GM21515 (cell line): ENCODE measurements at regions not wholly inside any gene's neighbourhood (a gene's known extent, or its start where the extent isn't known, plus 50 kb on each side); places are given as distances from the start of the nearest gene placed in this dataset.
"Not testable (repeated sequence)": the region's sequence is repeated elsewhere in the genome, so short reads cannot be mapped to it uniquely, and the experiment has no call there.

Source experiments
- ATAC-seq: cut with Tn5 transposase; IDR thresholded peaks from one replicate; pipeline ENCODE4 v1.9.1; 2021; ENCODE audit not compliant: unreplicated experiment

- no peak for ATAC-seq
Measured at GRCh38 chr10:36462194-36462593, 663.2 kb upstream of the ANKRD30A start.

GRCh38 chr10:36458437-36458836, 667.0 kb upstream of the ANKRD30A start:
- ATAC-seq: not testable (repeated sequence)

DNA sequence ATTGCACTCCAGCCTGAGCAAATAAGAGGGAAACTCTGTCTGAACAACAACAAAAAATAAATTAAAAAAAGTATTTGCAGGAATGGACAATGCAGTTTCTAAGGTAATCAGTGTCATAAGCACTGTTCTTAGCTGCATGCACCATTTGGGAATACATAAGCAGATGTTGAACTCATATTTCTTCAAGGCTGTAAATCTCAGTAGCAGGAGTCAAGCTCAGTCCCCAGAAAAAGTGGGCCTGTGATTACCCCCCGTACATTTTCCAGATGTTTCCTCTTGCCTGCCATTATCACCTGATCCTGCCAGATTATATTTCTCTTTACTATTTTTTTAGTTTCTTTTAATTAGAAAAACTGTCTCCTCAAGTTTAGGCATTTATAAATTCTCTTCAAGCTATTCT, 667.6 kb upstream of the ANKRD30A start:
- no peak for ATAC-seq

DNA sequence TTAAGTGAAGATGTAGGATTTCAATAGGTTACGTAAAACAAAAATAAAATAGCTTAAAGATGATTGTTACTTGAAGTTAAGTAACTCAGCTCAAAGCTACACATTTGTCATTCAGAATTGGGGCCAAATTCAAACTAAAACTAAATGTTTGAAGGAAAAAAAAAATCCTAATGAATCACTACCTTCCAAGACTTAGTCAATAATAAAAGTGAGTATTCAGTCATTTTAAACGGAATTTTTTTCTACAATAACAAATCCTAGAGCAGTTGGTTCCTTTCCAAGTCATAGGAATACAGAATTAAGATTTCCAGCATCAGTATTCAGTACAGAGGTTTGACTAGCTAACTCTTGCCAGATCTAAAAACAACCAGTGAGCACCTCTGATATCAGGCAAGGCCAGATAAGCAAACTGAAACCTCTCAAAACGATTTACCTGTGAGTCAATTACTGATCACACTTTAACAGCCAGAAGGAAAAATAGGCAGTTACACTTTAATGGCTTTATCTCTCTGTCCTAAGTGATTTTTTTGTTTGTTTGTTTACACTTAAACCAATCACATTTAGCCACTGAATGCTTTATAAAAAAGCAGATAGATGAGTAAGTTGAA, 669.8 kb upstream of the ANKRD30A start:
- ATAC-seq: no peak

- no peak for ATAC-seq
Measured at GRCh38 chr10:36452851-36453250, 672.5 kb upstream of the ANKRD30A start.

DNA sequence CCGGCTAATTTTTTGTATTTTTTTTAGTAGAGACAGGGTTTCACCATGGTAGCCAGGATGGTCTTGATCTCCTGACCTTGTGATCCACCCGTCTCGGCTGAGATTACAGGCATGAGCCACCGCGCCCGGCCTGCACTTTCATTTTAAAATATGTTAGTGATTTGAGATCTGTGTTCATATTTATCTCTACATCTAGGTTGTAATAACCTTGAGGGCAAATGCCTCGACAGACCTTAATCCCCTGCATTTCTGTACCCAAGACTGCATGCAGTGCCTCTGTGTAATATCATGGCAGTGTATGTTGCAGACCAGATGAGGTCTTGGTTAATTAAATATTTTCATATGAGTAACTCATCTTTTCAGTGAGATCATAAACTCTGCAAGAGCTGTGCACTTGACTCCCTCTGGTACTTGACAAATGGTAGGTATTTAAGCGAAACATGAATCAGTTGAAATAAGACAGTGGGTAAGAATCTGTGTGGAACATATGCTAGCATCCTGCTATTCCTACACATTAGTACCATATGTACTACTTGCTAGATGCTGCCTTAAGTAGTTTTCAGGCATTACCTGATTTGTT, 673.9 kb upstream of the ANKRD30A start:
- no peak for ATAC-seq

DNA sequence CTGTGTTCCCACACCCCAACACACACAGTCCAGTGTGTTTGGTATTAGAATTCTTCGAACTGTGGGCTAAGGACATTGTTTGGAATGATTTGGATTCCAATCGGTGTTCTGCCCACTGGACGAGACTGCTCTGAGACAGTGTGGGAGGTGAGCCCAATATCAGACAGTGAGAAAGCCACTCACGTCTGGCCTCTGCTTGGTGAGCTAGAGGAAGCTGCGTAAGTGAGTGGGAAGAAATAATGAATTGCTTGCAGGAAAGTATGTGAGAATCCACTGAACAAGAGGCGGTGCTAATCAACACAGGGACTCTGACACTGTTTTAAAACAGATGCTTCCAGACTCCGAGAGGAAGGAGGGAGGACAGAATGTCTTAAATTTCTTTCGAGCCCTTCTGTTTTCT, 675.0 kb upstream of the ANKRD30A start:
- ATAC-seq: no peak

DNA sequence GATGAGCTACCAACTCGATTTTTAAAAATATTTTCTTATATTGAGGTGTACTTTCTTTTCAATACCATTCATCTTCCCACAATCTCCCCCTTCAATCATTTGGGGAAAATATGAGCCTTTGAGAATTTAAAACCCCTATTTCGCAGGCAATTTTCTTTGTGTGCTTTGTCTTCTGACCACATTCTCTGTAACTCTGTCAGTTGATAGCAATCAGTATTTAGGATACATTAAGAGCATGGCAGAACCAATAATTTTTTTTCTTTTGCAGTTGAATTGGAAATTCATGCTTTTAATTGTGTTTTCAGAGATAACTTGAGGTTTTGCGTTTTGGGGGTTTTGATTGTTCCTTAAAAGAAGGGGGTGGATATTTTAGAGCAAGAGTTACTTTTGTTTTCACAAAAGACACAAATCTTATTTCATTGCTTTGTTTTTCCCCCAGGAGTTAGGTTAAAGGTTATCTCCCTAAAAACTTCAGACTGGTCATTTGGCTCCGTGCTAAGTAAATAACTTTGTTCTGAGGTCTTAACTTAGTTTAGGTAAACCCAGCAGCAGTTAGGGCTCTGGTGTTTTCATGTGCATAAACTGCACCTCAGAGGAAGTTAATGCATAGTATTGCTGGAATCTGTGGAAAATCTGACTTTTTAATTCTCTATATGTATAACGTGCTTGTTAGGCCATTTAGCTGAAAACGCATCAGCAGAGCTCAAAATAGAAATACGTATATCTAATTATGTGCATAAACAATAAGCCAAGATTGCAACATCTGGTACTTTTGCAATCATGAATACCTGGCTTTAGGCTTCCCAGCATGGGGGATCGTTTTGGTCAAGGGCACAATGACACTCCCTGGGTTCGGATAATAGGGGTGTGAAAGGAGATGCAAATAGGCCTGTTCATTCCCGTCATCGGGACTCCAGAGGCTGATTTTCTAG, 676.4 kb upstream of the ANKRD30A start:
- no peak for ATAC-seq

- ATAC-seq: no peak
Measured at GRCh38 chr10:36446881-36447280, 678.5 kb upstream of the ANKRD30A start.

- ATAC-seq: no peak
Measured at GRCh38 chr10:36443233-36443632, 682.2 kb upstream of the ANKRD30A start.

DNA sequence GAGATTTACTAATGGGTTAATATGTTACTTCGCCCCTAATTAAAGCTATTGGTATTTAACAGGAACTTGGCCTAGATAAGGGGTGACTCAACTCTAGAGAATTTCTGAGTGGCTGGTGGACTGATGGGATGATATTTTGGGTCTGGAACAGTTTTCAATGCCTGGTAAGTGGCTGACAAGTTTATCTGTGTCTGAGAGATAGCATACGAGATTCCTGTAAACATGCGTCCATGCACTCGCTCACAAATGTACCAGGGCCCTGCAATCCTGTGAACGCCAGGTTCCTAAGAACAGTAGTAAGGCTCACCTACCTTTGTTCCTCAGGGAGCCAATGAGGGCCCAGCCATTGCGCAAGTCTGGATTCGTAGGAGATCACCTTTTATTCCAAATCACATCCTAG, 683.8 kb upstream of the ANKRD30A start:
- ATAC-seq: no peak

- no peak for ATAC-seq
Measured at GRCh38 chr10:36440539-36440938, 684.9 kb upstream of the ANKRD30A start.

GRCh38 chr10:36437367-36437766, 688.0 kb upstream of the ANKRD30A start:
- ATAC-seq: no peak

GRCh38 chr10:36428507-36428906, 696.9 kb upstream of the ANKRD30A start:
- ATAC-seq: no peak

GRCh38 chr10:36425131-36425797, 700.1 kb upstream of the ANKRD30A start:
- no peak for ATAC-seq

DNA sequence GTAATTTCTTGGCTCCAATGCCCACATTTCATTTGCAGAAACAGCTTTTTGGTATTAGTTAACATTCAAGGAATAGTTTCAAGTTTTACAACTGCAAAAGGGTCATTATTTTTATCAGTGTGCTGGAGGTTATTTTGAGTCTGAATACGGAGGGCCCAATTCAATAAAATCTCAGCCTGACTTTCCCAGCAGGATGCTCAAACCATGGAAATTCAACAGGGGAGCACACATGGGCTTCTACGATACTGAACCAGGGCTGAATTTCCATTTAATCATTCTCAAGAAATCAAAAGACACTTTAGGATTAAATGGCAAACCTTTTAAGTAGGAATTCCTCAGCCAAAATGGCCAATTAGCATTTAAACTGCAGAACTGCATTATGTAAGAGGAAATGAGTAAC, 700.9 kb upstream of the ANKRD30A start:
- no peak for ATAC-seq

GRCh38 chr10:36423821-36424248, 701.6 kb upstream of the ANKRD30A start:
- no peak for ATAC-seq

GRCh38 chr10:36421992-36422391, 703.4 kb upstream of the ANKRD30A start:
- ATAC-seq: no peak

DNA sequence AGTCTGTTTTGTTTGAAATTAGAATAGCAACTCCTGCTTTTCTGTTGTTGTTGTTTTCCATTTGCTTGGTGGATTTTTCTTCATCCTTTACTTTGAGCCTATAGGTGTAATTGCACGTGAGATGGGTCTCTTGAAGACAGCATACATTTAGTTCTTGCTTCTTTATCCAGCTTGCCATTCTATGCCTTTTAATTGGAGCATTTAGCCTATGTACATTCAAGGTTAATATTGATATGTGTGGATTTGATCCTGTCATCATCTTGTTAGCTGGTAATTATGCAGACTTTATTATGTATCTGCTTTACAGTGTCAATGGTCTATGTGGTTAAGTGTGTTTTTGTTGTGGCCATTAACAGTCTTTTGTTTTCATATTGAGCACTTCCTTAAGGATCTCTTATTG, 708.9 kb upstream of the ANKRD30A start:
- ATAC-seq: no peak

DNA sequence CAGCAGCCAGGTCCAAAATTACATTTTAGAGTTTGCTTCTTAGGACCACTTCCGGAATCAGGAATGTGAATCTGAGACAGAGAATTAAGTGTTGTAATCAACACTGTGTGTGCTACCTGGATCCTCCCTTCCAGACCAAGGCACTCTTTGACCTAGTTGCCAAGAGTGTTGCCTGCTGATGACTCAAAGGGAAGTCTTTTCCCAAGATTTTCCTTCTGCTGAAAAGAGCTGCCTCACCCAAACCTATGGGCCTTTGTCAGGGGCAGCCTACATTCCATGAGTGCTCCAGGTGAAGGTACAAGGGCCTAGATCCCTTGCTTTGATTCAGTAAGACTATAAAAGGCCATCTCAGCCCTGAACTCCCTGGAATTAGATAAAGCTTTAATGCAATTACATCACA, 712.5 kb upstream of the ANKRD30A start:
- no peak for ATAC-seq

DNA sequence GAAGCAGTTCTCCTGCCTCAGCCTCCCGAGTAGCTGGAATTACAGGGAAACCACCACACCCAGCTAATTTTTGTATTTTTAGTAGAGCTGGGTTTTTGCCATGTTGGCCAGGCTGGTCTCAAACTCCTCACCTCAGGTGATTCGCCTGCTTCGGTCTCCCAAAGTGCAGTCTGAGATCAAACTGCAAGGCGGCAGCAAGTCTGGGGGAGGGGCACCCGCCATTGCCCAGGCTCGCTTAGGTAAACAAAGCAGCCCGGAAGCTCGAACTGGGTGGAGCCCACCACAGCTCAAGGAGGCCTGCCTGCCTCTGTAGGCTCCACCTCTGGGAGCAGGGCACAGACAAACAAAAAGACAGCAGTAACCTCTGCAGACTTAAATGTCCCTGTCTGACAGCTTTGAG, 725.2 kb upstream of the ANKRD30A start:
- ATAC-seq: not testable (repeated sequence)

GRCh38 chr10:36393801-36394200, 731.6 kb upstream of the ANKRD30A start:
- ATAC-seq: no peak
